ENCODE measurements at regions not wholly inside any gene's neighbourhood (a gene's known extent, or its start where the extent isn't known, plus 50 kb on each side); places are given as distances from the start of the nearest gene placed in this dataset.
"Not testable (repeated sequence)": the region's sequence is repeated elsewhere in the genome, so short reads cannot be mapped to it uniquely, and the experiment has no call there.

- no peaks in the 10 kb centered on the region for H3K9me3 Mint-ChIP-seq
Observed at GRCh38 chr16:48081656-48082055, 74.1 kb downstream of the ABCC12 start.

GRCh38 chr16:48076455-48077012 is 79.3 kb downstream of the ABCC12 start:
- no peaks in the 10 kb centered on the region for H3K4me1 Mint-ChIP-seq (ENCODE audit: low read depth in 2 of 2)
- peaks cover 12 to 26% of the 10 kb centered on the region in 2 donors for H3K27me3 Mint-ChIP-seq
- no peak overlapping the region for H3K4me3 Mint-ChIP-seq
- H3K9me3 Mint-ChIP-seq = no peaks in the 10 kb centered on the region
- no peak for ATAC-seq
- H3K36me3 Mint-ChIP-seq = no peaks in the 10 kb centered on the region
- no peak overlapping the region for H3K27ac Mint-ChIP-seq
- no peak for DNase-seq (ENCODE audit: low spot score)

More at GRCh38 chr16:48081656-48082055, 74.1 kb downstream of the ABCC12 start:
- no peaks in the 10 kb centered on the region for H3K4me1 Mint-ChIP-seq (ENCODE audit: low read depth in 2 of 2)
- H3K27ac Mint-ChIP-seq = no peak overlapping the region
- no peak overlapping the region for H3K4me3 Mint-ChIP-seq
- ATAC-seq (peak in 1 of 2 donors; percentile 25), DNase-seq (ENCODE audit: low spot score) (no peak)
- peaks cover 16 to 19% of the 10 kb centered on the region in 2 donors for H3K27me3 Mint-ChIP-seq
- no peaks in the 10 kb centered on the region for H3K36me3 Mint-ChIP-seq

- no peak for DNase-seq (ENCODE audit: low spot score)
- H3K4me1 Mint-ChIP-seq (ENCODE audit: low read depth in 2 of 2) = no peaks in the 10 kb centered on the region
- no peak overlapping the region for H3K27ac Mint-ChIP-seq
- H3K36me3 Mint-ChIP-seq = no peaks in the 10 kb centered on the region
- ATAC-seq = no peak
- H3K9me3 Mint-ChIP-seq = no peaks in the 10 kb centered on the region
- no peak overlapping the region for H3K4me3 Mint-ChIP-seq
- H3K27me3 Mint-ChIP-seq = peaks cover 15 to 33% of the 10 kb centered on the region in 2 donors
Observed at GRCh38 chr16:48075398-48075797, 80.4 kb downstream of the ABCC12 start.

- DNase-seq (ENCODE audit: low spot score) (no peak), ATAC-seq (no peak)
- H3K4me3 Mint-ChIP-seq = no peak overlapping the region
- no peak overlapping the region for H3K27ac Mint-ChIP-seq
- no peaks in the 10 kb centered on the region for H3K9me3 Mint-ChIP-seq
- H3K4me1 Mint-ChIP-seq (ENCODE audit: low read depth in 2 of 2) = no peaks in the 10 kb centered on the region
- H3K27me3 Mint-ChIP-seq = peaks cover 17 to 38% of the 10 kb centered on the region in 2 donors
- H3K36me3 Mint-ChIP-seq = no peaks in the 10 kb centered on the region
Observed at GRCh38 chr16:48067388-48067787, 88.4 kb downstream of the ABCC12 start.

GRCh38 chr16:48064971-48065370 is 90.8 kb downstream of the ABCC12 start:
- H3K27ac Mint-ChIP-seq = no peak overlapping the region
- H3K27me3 Mint-ChIP-seq = peaks cover 12 to 31% of the 10 kb centered on the region in 2 donors
- DNase-seq (ENCODE audit: low spot score) (no peak), ATAC-seq (no peak)
- no peaks in the 10 kb centered on the region for H3K4me1 Mint-ChIP-seq (ENCODE audit: low read depth in 2 of 2)
- H3K9me3 Mint-ChIP-seq = no peaks in the 10 kb centered on the region
- H3K4me3 Mint-ChIP-seq = no peak overlapping the region
- H3K36me3 Mint-ChIP-seq = no peaks in the 10 kb centered on the region

GRCh38 chr16:48062681-48063080 is 93.1 kb downstream of the ABCC12 start:
- no peaks in the 10 kb centered on the region for H3K36me3 Mint-ChIP-seq
- H3K4me3 Mint-ChIP-seq = no peak overlapping the region
- no peaks in the 10 kb centered on the region for H3K9me3 Mint-ChIP-seq
- no peak overlapping the region for H3K27ac Mint-ChIP-seq
- peaks cover 8 to 21% of the 10 kb centered on the region in 2 donors for H3K27me3 Mint-ChIP-seq
- no peak for DNase-seq (ENCODE audit: low spot score)
- no peaks in the 10 kb centered on the region for H3K4me1 Mint-ChIP-seq (ENCODE audit: low read depth in 2 of 2)
- ATAC-seq = no peak

- peaks cover 8 to 17% of the 10 kb centered on the region in 2 donors for H3K27me3 Mint-ChIP-seq
- no peak overlapping the region for H3K27ac Mint-ChIP-seq
- no peak overlapping the region for H3K4me3 Mint-ChIP-seq
- H3K9me3 Mint-ChIP-seq = no peaks in the 10 kb centered on the region
- H3K4me1 Mint-ChIP-seq (ENCODE audit: low read depth in 2 of 2) = no peaks in the 10 kb centered on the region
- DNase-seq (ENCODE audit: low spot score) (no peak), ATAC-seq (no peak)
- no peaks in the 10 kb centered on the region for H3K36me3 Mint-ChIP-seq
Observed at GRCh38 chr16:48059936-48060335, 95.9 kb downstream of the ABCC12 start.

- H3K27ac Mint-ChIP-seq = not testable (repeated sequence)
Observed at GRCh38 chr16:48059190-48059589, 96.6 kb downstream of the ABCC12 start.

GRCh38 chr16:48057048-48057447 is 98.7 kb downstream of the ABCC12 start:
- Mint-ChIP-seq H3K4me3 (no peak overlapping the region), H3K27ac (no peak overlapping the region), H3K4me1 (ENCODE audit: low read depth in 2 of 2) (no peaks in the 10 kb centered on the region), H3K27me3 (peaks cover 15 to 25% of the 10 kb centered on the region in 2 donors), H3K9me3 (no peaks in the 10 kb centered on the region), H3K36me3 (no peaks in the 10 kb centered on the region)
- no peak for ATAC-seq
- no peak for DNase-seq (ENCODE audit: low spot score)

More at GRCh38 chr16:48059190-48059589, 96.6 kb downstream of the ABCC12 start:
- not testable (repeated sequence) for H3K4me1 Mint-ChIP-seq (ENCODE audit: low read depth in 2 of 2); H3K36me3 Mint-ChIP-seq; ATAC-seq; H3K4me3 Mint-ChIP-seq; DNase-seq (ENCODE audit: low spot score); H3K9me3 Mint-ChIP-seq
- H3K27me3 Mint-ChIP-seq = peaks cover 15 to 23% of the 10 kb centered on the region in 2 donors

GRCh38 chr16:48054881-48055601 is 100.8 kb downstream of the ABCC12 start:
- Mint-ChIP-seq H3K27me3 (peaks cover 16 to 30% of the 10 kb centered on the region in 2 donors), H3K4me1 (ENCODE audit: low read depth in 2 of 2) (no peaks in the 10 kb centered on the region), H3K36me3 (no peaks in the 10 kb centered on the region), H3K27ac (no peak overlapping the region), H3K4me3 (no peak overlapping the region), H3K9me3 (no peaks in the 10 kb centered on the region)
- DNase-seq (ENCODE audit: low spot score) = no peak
- peak in 1 of 2 donors; percentile 45 for ATAC-seq

- Mint-ChIP-seq H3K27ac (no peak overlapping the region), H3K27me3 (peaks cover 16 to 37% of the 10 kb centered on the region in 2 donors), H3K4me3 (no peak overlapping the region), H3K36me3 (no peaks in the 10 kb centered on the region), H3K9me3 (no peaks in the 10 kb centered on the region), H3K4me1 (ENCODE audit: low read depth in 2 of 2) (no peaks in the 10 kb centered on the region)
- ATAC-seq = no peak
- DNase-seq (ENCODE audit: low spot score) = no peak
Observed at GRCh38 chr16:48053418-48053745, 102.4 kb downstream of the ABCC12 start.

- Mint-ChIP-seq H3K9me3 (no peaks in the 10 kb centered on the region), H3K27ac (no peak overlapping the region), H3K27me3 (peaks cover 16 to 40% of the 10 kb centered on the region in 2 donors), H3K4me1 (ENCODE audit: low read depth in 2 of 2) (no peaks in the 10 kb centered on the region), H3K36me3 (no peaks in the 10 kb centered on the region), H3K4me3 (no peak overlapping the region)
- DNase-seq (ENCODE audit: low spot score) = no peak
- ATAC-seq = no peak
Observed at GRCh38 chr16:48052731-48053417, 102.9 kb downstream of the ABCC12 start.

GRCh38 chr16:48050871-48051270 is 104.9 kb downstream of the ABCC12 start:
- H3K27ac Mint-ChIP-seq = no peak overlapping the region
- no peak for ATAC-seq

GRCh38 chr16:48049847-48050246 is 105.9 kb downstream of the ABCC12 start:
- ATAC-seq = no peak
- Mint-ChIP-seq H3K27ac (no peak overlapping the region), H3K4me1 (ENCODE audit: low read depth in 2 of 2) (no peaks in the 10 kb centered on the region), H3K9me3 (no peaks in the 10 kb centered on the region), H3K27me3 (peaks cover 17 to 53% of the 10 kb centered on the region in 2 donors), H3K36me3 (no peaks in the 10 kb centered on the region), H3K4me3 (no peak overlapping the region)
- no peak for DNase-seq (ENCODE audit: low spot score)

More at GRCh38 chr16:48050871-48051270, 104.9 kb downstream of the ABCC12 start:
- no peaks in the 10 kb centered on the region for H3K4me1 Mint-ChIP-seq (ENCODE audit: low read depth in 2 of 2)
- no peaks in the 10 kb centered on the region for H3K9me3 Mint-ChIP-seq
- no peak overlapping the region for H3K4me3 Mint-ChIP-seq
- H3K36me3 Mint-ChIP-seq = no peaks in the 10 kb centered on the region
- no peak for DNase-seq (ENCODE audit: low spot score)
- H3K27me3 Mint-ChIP-seq = peaks cover 16 to 49% of the 10 kb centered on the region in 2 donors
